Endothelial cell of umbilical vein (primary cell): ENCODE measurements at regions not wholly inside any gene's neighbourhood (a gene's known extent, or its start where the extent isn't known, plus 50 kb on each side); places are given as distances from the start of the nearest gene placed in this dataset.
"Not testable (repeated sequence)": the region's sequence is repeated elsewhere in the genome, so short reads cannot be mapped to it uniquely, and the experiment has no call there.

ENCODE experiments used
- BruUV-seq: library from RNA; stranded (reverse); fragments of 400-500 nt; replicated peaks from 2 replicates; lab custom pipeline; 2021; lab: Mats Ljungman, UMichigan
- CTCF ChIA-PET: fragments of 300-600, 350-600 bp; sonication (Branson Sonifier 250); formaldehyde crosslinking; loops from one replicate; lab custom pipeline; 2021; ENCODE audit warnings: antibody characterized with exemption, inconsistent platforms; lab: Charles Lee
- POLR2A ChIA-PET: fragments of 300-600, 350-600 bp; sonication (Branson Sonifier 250); formaldehyde crosslinking; loops from one replicate; lab custom pipeline; 2021; ENCODE audit warnings: antibody characterized with exemption, inconsistent platforms; lab: Charles Lee
- DNase-seq: peaks from one replicate; pipeline ENCODE4 v3.0.0-alpha.2; 2011; ENCODE audit warnings: low read depth, low spot score
- FAIRE-seq: peaks from 2 replicates; lab custom pipeline; 2011; peaks lifted over from hg19 to GRCh38; lab: Jason Lieb, UNC
- H2AFZ ChIP-seq: 2 replicates; pipeline ENCODE4 v1.6.0; 2012; ENCODE audit warnings: low read depth, low read length, control low read depth, inconsistent platforms
- H3K27ac ChIP-seq: 2 replicates; pipeline ENCODE4 v1.5.1; 2011; ENCODE audit warnings: low read depth, mild to moderate bottlenecking, control low read depth, low read length, moderate library complexity; ENCODE audit not compliant: insufficient read depth
- H3K27me3 ChIP-seq, 2 experiments: 2 replicates each; pipeline versions ENCODE4 v1.6.0 to v1.6.1; 2011; ENCODE audit warnings: low read length in 2 of 2, mixed read lengths in 1 of 2; ENCODE audit not compliant: control insufficient read depth in 2 of 2, insufficient read depth in 2 of 2
- H3K36me3 ChIP-seq, 2 experiments: 2 replicates in 1 of 2; 3 replicates in 1 of 2; pipeline ENCODE4 v1.5.1; 2011; ENCODE audit warnings: low read length in 2 of 2, mild to moderate bottlenecking in 1 of 2, moderate library complexity in 1 of 2; ENCODE audit not compliant: control insufficient read depth in 2 of 2, insufficient read depth in 2 of 2; ENCODE audit errors: extremely low read depth in 1 of 2
- H3K4me1 ChIP-seq: 3 replicates; pipeline ENCODE4 v1.5.1; 2011; ENCODE audit warnings: mild to moderate bottlenecking, low read length; ENCODE audit not compliant: control insufficient read depth, insufficient read depth; ENCODE audit errors: extremely low read depth
- H3K4me2 ChIP-seq: 2 replicates; pipeline ENCODE4 v1.6.1; 2011; ENCODE audit warnings: low read length, control low read depth, mixed read lengths; ENCODE audit not compliant: insufficient read depth
- H3K4me3 ChIP-seq, 3 experiments: fragments of 200-600 bp in 1 of 3; sonication (generic), shearing (Covaris generic) in 1 of 3; replicated peaks in 1 of 3; 2 replicates each; pipeline ENCODE4 v1.5.1; 2011 to 2016; ENCODE audit warnings: control low read depth in 3 of 3, low read length in 3 of 3, mild to moderate bottlenecking in 2 of 3, inconsistent platforms in 1 of 3, low read depth in 1 of 3, moderate library complexity in 1 of 3; ENCODE audit not compliant: insufficient read depth in 1 of 3
- H3K79me2 ChIP-seq: 2 replicates; pipeline ENCODE4 v1.6.0; 2012; ENCODE audit warnings: low read length, inconsistent platforms; ENCODE audit not compliant: control insufficient read depth, insufficient read depth
- H3K9ac ChIP-seq: replicated peaks from 2 replicates; pipeline ENCODE3; 2011; ENCODE audit warnings: low read length, control low read depth; ENCODE audit not compliant: insufficient read depth; ENCODE audit errors: extremely low read depth
- H3K9me1 ChIP-seq: replicated peaks from 3 replicates; pipeline ENCODE4 v1.6.0; 2011; ENCODE audit warnings: mild to moderate bottlenecking, low read length; ENCODE audit not compliant: control insufficient read depth, insufficient read depth; ENCODE audit errors: extremely low read depth
- H3K9me3 ChIP-seq: replicated peaks from 2 replicates; pipeline ENCODE4 v1.5.1; 2012; ENCODE audit warnings: low read length, inconsistent platforms; ENCODE audit not compliant: control insufficient read depth, insufficient read depth
- H4K20me1 ChIP-seq: replicated peaks from 2 replicates; pipeline ENCODE3; 2011; ENCODE audit warnings: mild to moderate bottlenecking, low read length; ENCODE audit not compliant: control insufficient read depth, insufficient read depth; ENCODE audit errors: extremely low read depth
- CTCF ChIP-seq, 2 donors: IDR thresholded peaks; 1 replicate in 1 of 2; 2 replicates in 1 of 2; pipeline ENCODE4 v1.5.1; 2011; ENCODE audit warnings: low read length in 2 of 2, mild to moderate bottlenecking in 2 of 2, moderate library complexity in 2 of 2, control low read depth in 1 of 2, inconsistent platforms in 1 of 2, low read depth in 1 of 2; ENCODE audit not compliant: insufficient read depth in 1 of 2; ENCODE audit errors: extremely low read depth in 1 of 2
- EZH2 ChIP-seq: IDR thresholded peaks from 2 replicates; pipeline ENCODE4 v1.6.1; 2012; ENCODE audit warnings: borderline replicate concordance, low read depth, mild to moderate bottlenecking, moderate library complexity, low read length, inconsistent platforms; ENCODE audit not compliant: severe bottlenecking
- FOS ChIP-seq: IDR thresholded peaks from 2 replicates; pipeline ENCODE4 v1.6.1; 2011; ENCODE audit warnings: mild to moderate bottlenecking, low read length, moderate library complexity, borderline replicate concordance; ENCODE audit not compliant: insufficient read depth
- GATA2 ChIP-seq: IDR thresholded peaks from 2 replicates; pipeline ENCODE4 v1.7.0; 2011; ENCODE audit warnings: low read depth, mild to moderate bottlenecking, moderate library complexity, mixed read lengths, low read length; ENCODE audit not compliant: insufficient read length, insufficient read depth
- JUN ChIP-seq: IDR thresholded peaks from 2 replicates; pipeline ENCODE4 v1.6.1; 2011; ENCODE audit warnings: borderline replicate concordance, low read depth; ENCODE audit not compliant: insufficient read length, insufficient read depth
- MAX ChIP-seq: IDR thresholded peaks from 2 replicates; pipeline ENCODE4 v1.6.1; 2011; ENCODE audit not compliant: insufficient read depth, insufficient read length
- MYC ChIP-seq: IDR thresholded peaks from one replicate; pipeline ENCODE4 v1.6.1; 2011; ENCODE audit warnings: mild to moderate bottlenecking, low read depth, low read length
- POLR2A ChIP-seq: IDR thresholded peaks from 2 replicates; pipeline ENCODE4 v1.6.1; 2012; ENCODE audit warnings: low read depth, mild to moderate bottlenecking, control low read depth, low read length
- POLR2AphosphoS5 ChIP-seq: IDR thresholded peaks from 2 replicates; pipeline ENCODE4 v1.6.1; 2012; ENCODE audit warnings: low read depth, mild to moderate bottlenecking, control low read depth, low read length, moderate library complexity; ENCODE audit not compliant: insufficient read depth
- dilution Hi-C: fragments of 300-500 bp; cut with MboI; formaldehyde crosslinking; loops from one replicate; pipeline ENCODE4 v1.15.0; 2019; ENCODE audit warnings: low sequenced_read_pairs; ENCODE audit not compliant: extremely low pct_ligation_motif_present
- intact Hi-C: fragments of 100-400 bp; cut with micrococcal nuclease; formaldehyde crosslinking; loops from one replicate; pipeline ENCODE4 v1.10.0; 2022

GRCh38 chr1:230552880-230553279 is 89.4 kb upstream of the COG2 start:
- POLR2A ChIA-PET = no interaction called here
- CTCF ChIA-PET = no interaction called here
- no peak for FAIRE-seq

GRCh38 chr1:230550945-230551344 is 91.3 kb upstream of the COG2 start:
- CTCF ChIA-PET, BruUV-seq, H3K4me2 ChIP-seq: not testable (repeated sequence)

More at GRCh38 chr1:230552880-230553279, 89.4 kb upstream of the COG2 start:
- no peak for DNase-seq
- no peak overlapping the region for H2AFZ ChIP-seq
- no peak for TF ChIP-seq POLR2AphosphoS5
- no peak for TF ChIP-seq MAX
- no peak for TF ChIP-seq GATA2
- TF ChIP-seq JUN = no peak
- TF ChIP-seq MYC = no peak
- TF ChIP-seq POLR2A = no peak
- no peak for TF ChIP-seq EZH2
- TF ChIP-seq FOS = no peak
- TF ChIP-seq CTCF (IDR thresholded peaks at IDR 0.05; ENCODE audit: extremely low read depth in 1 of 2, insufficient read depth in 1 of 2, low read depth in 1 of 2, low read length in 2 of 2) = no peak
- H3K27me3 ChIP-seq = no peaks in the 10 kb centered on the region
- BruUV-seq = no TSS peak
- H4K20me1 ChIP-seq = no peaks in the 10 kb centered on the region
- no peak overlapping the region for H3K4me3 ChIP-seq
- no peaks in the 10 kb centered on the region for H3K79me2 ChIP-seq
- H3K9ac ChIP-seq = no peak overlapping the region
- dilution Hi-C loops (no loop called here), intact Hi-C loops (no loop called here)
- no peak overlapping the region for H3K4me2 ChIP-seq
- H3K9me3 ChIP-seq = peaks cover 2% of the 10 kb centered on the region
- no peaks in the 10 kb centered on the region for H3K36me3 ChIP-seq
- no peaks in the 10 kb centered on the region for H3K4me1 ChIP-seq
- H3K27ac ChIP-seq = no peak overlapping the region
- H3K9me1 ChIP-seq = no peaks in the 10 kb centered on the region

More at GRCh38 chr1:230550945-230551344, 91.3 kb upstream of the COG2 start:
- H3K27ac ChIP-seq, H3K27me3 ChIP-seq, dilution Hi-C loops, H3K9me3 ChIP-seq, H3K36me3 ChIP-seq, POLR2A ChIA-PET, H3K9me1 ChIP-seq, H3K79me2 ChIP-seq, DNase-seq, H4K20me1 ChIP-seq, H3K9ac ChIP-seq, FAIRE-seq, intact Hi-C loops, H3K4me3 ChIP-seq, H2AFZ ChIP-seq, H3K4me1 ChIP-seq: not testable (repeated sequence)
